NT2/D1 (cell line): ENCODE measurements at regions not wholly inside any gene's neighbourhood (a gene's known extent, or its start where the extent isn't known, plus 50 kb on each side); places are given as distances from the start of the nearest gene placed in this dataset.

Experiments used
- SUZ12 ChIP-seq: IDR thresholded peaks from 2 replicates; pipeline ENCODE4 v1.6.1; 2011; ENCODE audit not compliant: insufficient read length, insufficient read depth; ENCODE audit errors: extremely low read depth
- YY1 ChIP-seq: IDR thresholded peaks from 2 replicates; pipeline ENCODE4 v1.6.1; 2011; ENCODE audit not compliant: insufficient read length, insufficient read depth
- ZNF274 ChIP-seq: IDR thresholded peaks from 2 replicates; pipeline ENCODE4 v1.6.1; 2011; ENCODE audit warnings: mild to moderate bottlenecking, low read depth, low read length

GRCh38 chr13:106683179-106683578 lies 115.2 kb upstream of the ARGLU1 start:
- no peak for TF ChIP-seq SUZ12
- TF ChIP-seq YY1, result no peak
- TF ChIP-seq ZNF274, result no peak
